ENCODE measurements at regions not wholly inside any gene's neighbourhood (a gene's known extent, or its start where the extent isn't known, plus 50 kb on each side); places are given as distances from the start of the nearest gene placed in this dataset.

GRCh38 chr1:234907208-234907939 lies 221.3 kb downstream of the TOMM20 start:
- Histone ChIP-seq H3K27ac (ENCODE audit: low read length) (no peak overlapping the region), H3K4me3 (ENCODE audit: low read length) (no peak overlapping the region), H3K9me3 (ENCODE audit: control insufficient read depth, insufficient read depth, low read length) (no peaks in the 10 kb centered on the region), H3K36me3 (ENCODE audit: control insufficient read depth, insufficient read depth, low read length) (no peaks in the 10 kb centered on the region), H3K27me3 (ENCODE audit: control insufficient read depth, insufficient read depth, low read length) (no peaks in the 10 kb centered on the region), H3K4me1 (ENCODE audit: control insufficient read depth, insufficient read depth, low read length) (peaks cover 14% of the 10 kb centered on the region)
- peaks cover 21 to 22% of the 10 kb centered on the region in 2 donors for H3K4me1 Mint-ChIP-seq
- no peak for TF ChIP-seq CTCF (IDR thresholded peaks at IDR 0.05)
- H3K9me3 Mint-ChIP-seq: no peaks in the 10 kb centered on the region
- DNase-seq: no peak
- no peaks in the 10 kb centered on the region for H3K27me3 Mint-ChIP-seq (ENCODE audit: low read depth in 2 of 2)
- ATAC-seq: no peak
- intact Hi-C loops (cut with micrococcal nuclease): no loop called here
- H3K27ac Mint-ChIP-seq: no peak overlapping the region
- WGBS (ENCODE audit: insufficient coverage): 95% methylated on average over 10 of the region's 10 CpGs
- no peaks in the 10 kb centered on the region for H3K36me3 Mint-ChIP-seq
- no peak overlapping the region for H3K4me3 Mint-ChIP-seq

- TF ChIP-seq CTCF (IDR thresholded peaks at IDR 0.05): no peak
- no peak overlapping the region for H3K4me3 Mint-ChIP-seq
Observed at GRCh38 chr1:234906654-234907053, 222.0 kb downstream of the TOMM20 start.

GRCh38 chr1:234902774-234903547 lies 225.7 kb downstream of the TOMM20 start:
- H3K27me3 Mint-ChIP-seq (ENCODE audit: low read depth in 2 of 2): no peaks in the 10 kb centered on the region
- 91% methylated on average over 7 of the region's 7 CpGs for WGBS (ENCODE audit: insufficient coverage)
- ATAC-seq (no peak), DNase-seq (no peak)
- intact Hi-C loops (cut with micrococcal nuclease): no loop called here
- Histone ChIP-seq H3K9me3 (ENCODE audit: control insufficient read depth, insufficient read depth, low read length) (no peaks in the 10 kb centered on the region), H3K27me3 (ENCODE audit: control insufficient read depth, insufficient read depth, low read length) (no peaks in the 10 kb centered on the region), H3K36me3 (ENCODE audit: control insufficient read depth, insufficient read depth, low read length) (no peaks in the 10 kb centered on the region), H3K27ac (ENCODE audit: low read length) (no peak overlapping the region), H3K4me1 (ENCODE audit: control insufficient read depth, insufficient read depth, low read length) (peaks cover 10% of the 10 kb centered on the region), H3K4me3 (ENCODE audit: low read length) (no peak overlapping the region)
- H3K4me3 Mint-ChIP-seq: no peak overlapping the region
- H3K36me3 Mint-ChIP-seq: no peaks in the 10 kb centered on the region
- no peak for TF ChIP-seq CTCF (IDR thresholded peaks at IDR 0.05)
- H3K4me1 Mint-ChIP-seq: peaks cover 5 to 6% of the 10 kb centered on the region in 2 donors
- H3K27ac Mint-ChIP-seq: no peak overlapping the region
- H3K9me3 Mint-ChIP-seq: no peaks in the 10 kb centered on the region

More at GRCh38 chr1:234906654-234907053, 222.0 kb downstream of the TOMM20 start:
- WGBS (ENCODE audit: insufficient coverage): 90% methylated on average over 5 of the region's 5 CpGs
- H3K9me3 ChIP-seq (ENCODE audit: control insufficient read depth, insufficient read depth, low read length): no peaks in the 10 kb centered on the region
- no peaks in the 10 kb centered on the region for H3K27me3 ChIP-seq (ENCODE audit: control insufficient read depth, insufficient read depth, low read length)
- Mint-ChIP-seq H3K27me3 (ENCODE audit: low read depth in 2 of 2) (no peaks in the 10 kb centered on the region), H3K4me1 (peaks cover 14 to 15% of the 10 kb centered on the region in 2 donors), H3K27ac (no peak overlapping the region), H3K9me3 (no peaks in the 10 kb centered on the region), H3K36me3 (no peaks in the 10 kb centered on the region)
- no peak for DNase-seq
- no peak overlapping the region for H3K4me3 ChIP-seq (ENCODE audit: low read length)
- no peak overlapping the region for H3K27ac ChIP-seq (ENCODE audit: low read length)
- ATAC-seq: no peak
- no peaks in the 10 kb centered on the region for H3K36me3 ChIP-seq (ENCODE audit: control insufficient read depth, insufficient read depth, low read length)
- intact Hi-C loops (cut with micrococcal nuclease): no loop called here
- peaks cover 7% of the 10 kb centered on the region for H3K4me1 ChIP-seq (ENCODE audit: control insufficient read depth, insufficient read depth, low read length)
